Endodermal cell (in vitro differentiated cells): ENCODE measurements at regions not wholly inside any gene's neighbourhood (a gene's known extent, or its start where the extent isn't known, plus 50 kb on each side); places are given as distances from the start of the nearest gene placed in this dataset.

Experiments
- DNase-seq: peaks from one replicate; pipeline ENCODE4 v3.0.0-alpha.2; 2017
- H3K27ac ChIP-seq: 2 replicates; pipeline ENCODE4 v1.5.1; 2013; ENCODE audit warnings: mild to moderate bottlenecking, low read depth, low read length, moderate library complexity
- H3K27me3 ChIP-seq: 2 replicates; pipeline ENCODE4 v1.6.1; 2013; ENCODE audit warnings: mild to moderate bottlenecking, low read length, moderate library complexity; ENCODE audit not compliant: insufficient read depth, control insufficient read depth, poor library complexity, severe bottlenecking
- H3K36me3 ChIP-seq: 2 replicates; pipeline ENCODE4 v1.7.0; 2013; ENCODE audit warnings: mild to moderate bottlenecking, low read length, moderate library complexity; ENCODE audit not compliant: control insufficient read depth, insufficient read depth
- H3K4me1 ChIP-seq: one replicate; pipeline ENCODE4 v1.7.0; 2013; ENCODE audit warnings: low read length; ENCODE audit not compliant: control insufficient read depth, insufficient read depth
- H3K4me3 ChIP-seq: 2 replicates; pipeline ENCODE4 v1.5.1; 2013; ENCODE audit warnings: mild to moderate bottlenecking, low read length, moderate library complexity
- H3K9ac ChIP-seq: 2 replicates; pipeline ENCODE4 v1.6.1; 2013; ENCODE audit warnings: mild to moderate bottlenecking, low read length, moderate library complexity; ENCODE audit not compliant: poor library complexity, severe bottlenecking; ENCODE audit errors: extremely low read depth
- H3K9me3 ChIP-seq: 2 replicates; pipeline ENCODE4 v1.6.1; 2013; ENCODE audit warnings: mild to moderate bottlenecking, low read length, moderate library complexity; ENCODE audit not compliant: control insufficient read depth
- H3K27ac Mint-ChIP-seq: 2 replicates; pipeline ENCODE4 v1.8.0; 2020; ENCODE audit warnings: mixed read lengths
- H3K27me3 Mint-ChIP-seq: 2 replicates; pipeline ENCODE4 v1.8.0; 2021; ENCODE audit warnings: mild to moderate bottlenecking, mixed read lengths; ENCODE audit not compliant: insufficient read depth
- H3K36me3 Mint-ChIP-seq: 2 replicates; pipeline ENCODE4 v1.8.0; 2020; ENCODE audit warnings: low read depth, mixed read lengths
- H3K4me1 Mint-ChIP-seq: 2 replicates; pipeline ENCODE4 v1.8.0; 2020; ENCODE audit warnings: mixed read lengths
- H3K4me3 Mint-ChIP-seq: 2 replicates; pipeline ENCODE4 v1.8.0; 2020; ENCODE audit warnings: mild to moderate bottlenecking, moderate library complexity, mixed read lengths
- H3K9me3 Mint-ChIP-seq: 2 replicates; pipeline ENCODE4 v1.8.0; 2020; ENCODE audit warnings: mild to moderate bottlenecking, mixed read lengths
- CTCF ChIP-seq: fragments of 200-600 bp; sonication (generic); conservative IDR thresholded peaks from 2 replicates; pipeline ENCODE4 v1.5.0; 2021; ENCODE audit warnings: antibody characterized with exemption, mild to moderate bottlenecking
- WGBS, 2 experiments: methylation state at CpG; one replicate each; pipeline versions ENCODE4 v1.1.5 to v1.1.7; 2013; ENCODE audit warnings: missing lambda C conversion rate in 2 of 2, mixed read lengths in 1 of 2; ENCODE audit not compliant: insufficient coverage in 1 of 2, insufficient read length in 1 of 2; 5-methylcytosine and 5-hydroxymethylcytosine counted together

- Histone ChIP-seq H3K4me1 (no peaks in the 10 kb centered on the region), H3K9ac (no peak overlapping the region), H3K36me3 (no peaks in the 10 kb centered on the region), H3K27ac (no peak overlapping the region), H3K4me3 (no peak overlapping the region), H3K27me3 (no peaks in the 10 kb centered on the region), H3K9me3 (no peaks in the 10 kb centered on the region)
- H3K4me1 Mint-ChIP-seq = peaks cover 4% of the 10 kb centered on the region
- H3K27ac Mint-ChIP-seq = no peak overlapping the region
- H3K36me3 Mint-ChIP-seq = no peaks in the 10 kb centered on the region
- TF ChIP-seq CTCF = no peak
- no peaks in the 10 kb centered on the region for H3K27me3 Mint-ChIP-seq
- H3K9me3 Mint-ChIP-seq = no peaks in the 10 kb centered on the region
- WGBS, 2 experiments = 100% methylated on average over 1 of the region's 1 CpG; no CpG with 5 or more reads in 1 of the 2 experiments
- H3K4me3 Mint-ChIP-seq = no peak overlapping the region
- no peak for DNase-seq
Observed at GRCh38 chr4:31545755-31546154, 825.6 kb downstream of the PCDH7 start.

- TF ChIP-seq CTCF = no peak
- H3K4me1 Mint-ChIP-seq = peaks cover 4% of the 10 kb centered on the region
- no peak overlapping the region for H3K9ac ChIP-seq
- H3K27ac Mint-ChIP-seq = no peak overlapping the region
- no peaks in the 10 kb centered on the region for H3K36me3 Mint-ChIP-seq
- no peak overlapping the region for H3K4me3 ChIP-seq
- H3K4me3 Mint-ChIP-seq = no peak overlapping the region
- H3K36me3 ChIP-seq = no peaks in the 10 kb centered on the region
- WGBS, 2 experiments = 100% methylated on average over 1 to 2 of the region's 2 CpGs
- no peaks in the 10 kb centered on the region for H3K27me3 Mint-ChIP-seq
- no peak overlapping the region for H3K27ac ChIP-seq
- H3K4me1 ChIP-seq = no peaks in the 10 kb centered on the region
- H3K9me3 ChIP-seq = no peaks in the 10 kb centered on the region
- H3K9me3 Mint-ChIP-seq = no peaks in the 10 kb centered on the region
- no peaks in the 10 kb centered on the region for H3K27me3 ChIP-seq
- DNase-seq = no peak
Observed at GRCh38 chr4:31548021-31548420, 827.9 kb downstream of the PCDH7 start.

- Histone ChIP-seq H3K36me3 (no peaks in the 10 kb centered on the region), H3K4me1 (no peaks in the 10 kb centered on the region), H3K27ac (no peak overlapping the region), H3K27me3 (no peaks in the 10 kb centered on the region), H3K9me3 (no peaks in the 10 kb centered on the region), H3K9ac (no peak overlapping the region), H3K4me3 (no peak overlapping the region)
- Mint-ChIP-seq H3K9me3 (no peaks in the 10 kb centered on the region), H3K4me1 (peaks cover 4% of the 10 kb centered on the region), H3K27ac (no peak overlapping the region), H3K36me3 (no peaks in the 10 kb centered on the region), H3K27me3 (no peaks in the 10 kb centered on the region), H3K4me3 (no peak overlapping the region)
- DNase-seq = no peak
- peak; percentile 15 for TF ChIP-seq CTCF
- 90% methylated on average over 1 to 2 of the region's 2 CpGs for WGBS, 2 experiments
Observed at GRCh38 chr4:31548823-31549222, 828.7 kb downstream of the PCDH7 start.
